ENCODE measurements at regions not wholly inside any gene's neighbourhood (a gene's known extent, or its start where the extent isn't known, plus 50 kb on each side); places are given as distances from the start of the nearest gene placed in this dataset.
"Not testable (repeated sequence)": the region's sequence is repeated elsewhere in the genome, so short reads cannot be mapped to it uniquely, and the experiment has no call there.

GRCh38 chr18:28267878-28268625 is 91.1 kb upstream of the CDH2 start:
- peak; percentile 25 for DNase-seq (ENCODE audit: low spot score)

DNA sequence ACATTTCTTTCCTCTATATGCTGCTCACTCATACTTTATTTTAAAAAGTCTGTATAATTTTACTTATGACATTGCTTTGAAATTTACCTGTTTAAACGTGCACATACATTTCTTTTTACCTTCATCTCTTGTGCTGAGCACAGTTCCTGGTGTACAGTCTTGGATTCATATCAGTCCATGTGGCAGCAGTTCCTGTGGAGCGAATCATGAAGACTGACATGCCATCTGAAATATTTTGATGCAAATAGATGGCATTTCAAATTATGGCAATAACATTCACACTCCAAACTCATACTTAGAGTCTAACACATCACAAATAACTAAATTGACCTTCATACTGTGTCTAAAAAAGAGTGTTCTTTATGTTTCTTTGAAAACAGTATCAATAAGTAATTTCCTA is 90.3 kb upstream of the CDH2 start:
- DNase-seq (ENCODE audit: low spot score) = no peak

- no peak for DNase-seq (ENCODE audit: low spot score)
Observed at GRCh38 chr18:28256166-28256565, 79.2 kb upstream of the CDH2 start.

DNA sequence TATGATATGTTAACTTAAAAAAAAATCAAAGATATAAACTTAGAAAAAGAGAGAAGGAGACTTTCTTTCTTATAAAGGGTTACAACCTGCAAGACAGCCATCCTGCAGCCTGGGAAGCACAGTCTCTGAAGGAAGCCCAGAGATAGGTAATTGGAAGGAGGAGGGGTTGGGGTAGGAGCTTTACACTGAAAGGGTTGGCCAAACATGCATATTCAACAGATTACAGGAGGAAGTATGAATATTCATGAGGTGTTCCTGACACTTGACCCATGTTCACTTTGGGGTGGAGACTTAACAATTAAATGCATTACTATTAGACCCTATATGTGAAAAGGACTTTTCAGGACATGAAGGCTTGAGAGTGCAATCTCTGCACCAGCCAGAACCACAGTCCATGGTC is 71.7 kb upstream of the CDH2 start:
- no peak for DNase-seq (ENCODE audit: low spot score)

DNA sequence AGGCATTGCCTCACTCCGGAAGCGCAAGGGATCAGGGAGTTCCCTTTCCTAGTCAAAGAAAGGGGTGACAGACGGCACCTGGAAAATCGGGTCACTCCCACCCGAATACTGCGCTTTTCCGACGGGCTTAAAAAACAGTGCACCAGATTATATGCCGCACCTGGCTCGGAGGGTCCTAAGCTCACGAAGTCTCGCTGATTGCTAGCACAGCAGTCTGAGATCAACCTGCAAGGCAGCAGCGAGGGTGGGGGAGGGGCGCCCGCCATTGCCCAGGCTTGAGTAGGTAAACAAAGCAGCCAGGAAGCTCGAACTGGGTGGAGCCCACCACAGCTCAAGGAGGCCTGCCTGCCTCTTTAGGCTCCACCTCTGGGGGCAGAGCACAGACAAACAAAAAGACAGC is 63.7 kb upstream of the CDH2 start:
- DNase-seq (ENCODE audit: low spot score) = not testable (repeated sequence)

DNA sequence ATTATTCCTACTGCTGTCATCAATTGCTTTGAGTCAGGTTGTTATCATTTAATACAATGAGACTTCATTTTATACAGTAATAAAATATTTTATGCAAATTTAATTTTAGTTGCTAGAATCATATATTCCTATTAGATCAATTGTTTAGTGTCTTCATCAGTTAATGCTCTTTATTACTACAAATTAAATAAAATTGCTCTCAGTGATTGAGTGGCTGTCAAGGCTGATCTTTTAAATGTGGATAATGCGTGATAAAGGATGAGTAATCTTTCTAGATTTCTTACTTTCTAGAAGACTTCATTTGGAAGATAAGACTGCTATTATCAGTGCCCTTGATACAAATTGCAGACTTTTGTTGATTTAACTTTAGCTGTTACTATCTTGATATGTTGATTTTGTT is 59.6 kb upstream of the CDH2 start:
- no peak for DNase-seq (ENCODE audit: low spot score)

All from AG20443 (cell line).